ENCODE measurements at regions not wholly inside any gene's neighbourhood (a gene's known extent, or its start where the extent isn't known, plus 50 kb on each side); places are given as distances from the start of the nearest gene placed in this dataset.

DNA sequence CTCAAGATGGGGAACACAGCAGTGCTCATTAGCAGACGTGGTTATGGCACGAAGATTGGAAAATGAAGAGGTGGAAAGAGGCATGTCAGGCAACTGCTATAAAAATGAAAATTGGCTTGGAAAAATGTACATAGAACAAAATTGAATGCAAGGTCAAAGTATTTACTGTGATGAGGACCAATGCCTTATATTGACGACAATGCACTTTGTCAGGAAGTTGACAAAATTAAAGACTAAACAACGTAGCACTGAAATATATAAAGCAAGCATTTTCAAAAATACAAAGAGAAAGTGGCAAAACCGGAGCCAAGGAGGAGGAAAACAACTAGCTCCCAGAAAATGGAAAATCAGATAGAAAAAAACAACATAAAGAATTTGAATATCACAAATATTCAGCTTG, 113.7 kb upstream of the SGCG start:
- no peak overlapping the region for H2AFZ ChIP-seq (ENCODE audit: low read depth, low read length)
- ChIA-PET CTCF (ENCODE audit: low intra/inter-chr PET ratio) (no interaction called here), POLR2A (no interaction called here)
- intact Hi-C loops (cut with micrococcal nuclease), result no loop called here
- no TSS peak for BruUV-seq (replicated peaks)
- H3K36me3 ChIP-seq (ENCODE audit: control insufficient read depth, insufficient read depth, low read length), result no peaks in the 10 kb centered on the region
- DNase-seq (ENCODE audit: extremely low read depth in 1 of 4, low spot score in 3 of 4) (no peak), ATAC-seq (no peak), FAIRE-seq (no peak)
- H3K9me3 ChIP-seq (replicated peaks; ENCODE audit: control insufficient read depth, insufficient read depth, low read depth, low read length), result 0 out of 2 replicates have a peak, but pooled peaks cover 2% of the 10 kb centered on the region
- TF ChIP-seq, protein P1, sequence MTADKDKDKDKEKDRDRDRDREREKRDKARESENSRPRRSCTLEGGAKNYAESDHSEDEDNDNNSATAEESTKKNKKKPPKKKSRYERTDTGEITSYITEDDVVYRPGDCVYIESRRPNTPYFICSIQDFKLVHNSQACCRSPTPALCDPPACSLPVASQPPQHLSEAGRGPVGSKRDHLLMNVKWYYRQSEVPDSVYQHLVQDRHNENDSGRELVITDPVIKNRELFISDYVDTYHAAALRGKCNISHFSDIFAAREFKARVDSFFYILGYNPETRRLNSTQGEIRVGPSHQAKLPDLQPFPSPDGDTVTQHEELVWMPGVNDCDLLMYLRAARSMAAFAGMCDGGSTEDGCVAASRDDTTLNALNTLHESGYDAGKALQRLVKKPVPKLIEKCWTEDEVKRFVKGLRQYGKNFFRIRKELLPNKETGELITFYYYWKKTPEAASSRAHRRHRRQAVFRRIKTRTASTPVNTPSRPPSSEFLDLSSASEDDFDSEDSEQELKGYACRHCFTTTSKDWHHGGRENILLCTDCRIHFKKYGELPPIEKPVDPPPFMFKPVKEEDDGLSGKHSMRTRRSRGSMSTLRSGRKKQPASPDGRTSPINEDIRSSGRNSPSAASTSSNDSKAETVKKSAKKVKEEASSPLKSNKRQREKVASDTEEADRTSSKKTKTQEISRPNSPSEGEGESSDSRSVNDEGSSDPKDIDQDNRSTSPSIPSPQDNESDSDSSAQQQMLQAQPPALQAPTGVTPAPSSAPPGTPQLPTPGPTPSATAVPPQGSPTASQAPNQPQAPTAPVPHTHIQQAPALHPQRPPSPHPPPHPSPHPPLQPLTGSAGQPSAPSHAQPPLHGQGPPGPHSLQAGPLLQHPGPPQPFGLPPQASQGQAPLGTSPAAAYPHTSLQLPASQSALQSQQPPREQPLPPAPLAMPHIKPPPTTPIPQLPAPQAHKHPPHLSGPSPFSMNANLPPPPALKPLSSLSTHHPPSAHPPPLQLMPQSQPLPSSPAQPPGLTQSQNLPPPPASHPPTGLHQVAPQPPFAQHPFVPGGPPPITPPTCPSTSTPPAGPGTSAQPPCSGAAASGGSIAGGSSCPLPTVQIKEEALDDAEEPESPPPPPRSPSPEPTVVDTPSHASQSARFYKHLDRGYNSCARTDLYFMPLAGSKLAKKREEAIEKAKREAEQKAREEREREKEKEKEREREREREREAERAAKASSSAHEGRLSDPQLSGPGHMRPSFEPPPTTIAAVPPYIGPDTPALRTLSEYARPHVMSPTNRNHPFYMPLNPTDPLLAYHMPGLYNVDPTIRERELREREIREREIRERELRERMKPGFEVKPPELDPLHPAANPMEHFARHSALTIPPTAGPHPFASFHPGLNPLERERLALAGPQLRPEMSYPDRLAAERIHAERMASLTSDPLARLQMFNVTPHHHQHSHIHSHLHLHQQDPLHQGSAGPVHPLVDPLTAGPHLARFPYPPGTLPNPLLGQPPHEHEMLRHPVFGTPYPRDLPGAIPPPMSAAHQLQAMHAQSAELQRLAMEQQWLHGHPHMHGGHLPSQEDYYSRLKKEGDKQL (CRISPR knock-in tag; IDR thresholded peaks at IDR 0.05; ENCODE audit: borderline replicate concordance), result no peak
- TF ChIP-seq GATA2 (CRISPR knock-in tag; IDR thresholded peaks at IDR 0.05) (no peak), FOXK2 (conservative IDR thresholded peaks at IDR 0.05 in 1 of 2, IDR thresholded peaks at IDR 0.05 in 1 of 2; ENCODE audit: low read depth in 2 of 2) (no peak)
- TF ChIP-seq, protein P2, sequence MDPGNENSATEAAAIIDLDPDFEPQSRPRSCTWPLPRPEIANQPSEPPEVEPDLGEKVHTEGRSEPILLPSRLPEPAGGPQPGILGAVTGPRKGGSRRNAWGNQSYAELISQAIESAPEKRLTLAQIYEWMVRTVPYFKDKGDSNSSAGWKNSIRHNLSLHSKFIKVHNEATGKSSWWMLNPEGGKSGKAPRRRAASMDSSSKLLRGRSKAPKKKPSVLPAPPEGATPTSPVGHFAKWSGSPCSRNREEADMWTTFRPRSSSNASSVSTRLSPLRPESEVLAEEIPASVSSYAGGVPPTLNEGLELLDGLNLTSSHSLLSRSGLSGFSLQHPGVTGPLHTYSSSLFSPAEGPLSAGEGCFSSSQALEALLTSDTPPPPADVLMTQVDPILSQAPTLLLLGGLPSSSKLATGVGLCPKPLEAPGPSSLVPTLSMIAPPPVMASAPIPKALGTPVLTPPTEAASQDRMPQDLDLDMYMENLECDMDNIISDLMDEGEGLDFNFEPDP (CRISPR knock-in tag; IDR thresholded peaks at IDR 0.05), result no peak
- in situ Hi-C loops (cut with MboI), result no loop called here
- H3K4me1 ChIP-seq (replicated peaks in 1 of 2; ENCODE audit: control insufficient read depth in 2 of 2, insufficient read depth in 2 of 2, low read length in 2 of 2), result no peaks in the 10 kb centered on the region
- H3K9me1 ChIP-seq (ENCODE audit: control insufficient read depth, insufficient read depth, low read length), result no peaks in the 10 kb centered on the region
- no peak overlapping the region for H3K4me3 ChIP-seq
- WGBS (ENCODE audit: insufficient coverage, low coverage, missing lambda C conversion rate), result 0% methylated on average over 5 of the region's 5 CpGs
- H3K4me2 ChIP-seq (ENCODE audit: insufficient read depth, low read length), result no peak overlapping the region
- H3K79me2 ChIP-seq (ENCODE audit: control insufficient read depth, insufficient read depth, low read length), result no peaks in the 10 kb centered on the region
- peaks cover 0 to 9% of the 10 kb centered on the region in 2 experiments; a peak in 1 of 5 replicates for H3K27me3 ChIP-seq (ENCODE audit: control insufficient read depth in 2 of 2, insufficient read depth in 2 of 2, low read length in 2 of 2)
- no peak overlapping the region for H3K9ac ChIP-seq (ENCODE audit: insufficient read depth in 1 of 2, low read depth in 2 of 2, low read length in 2 of 2)
- no peak overlapping the region for H3K27ac ChIP-seq (ENCODE audit: extremely low read depth, low read depth, low read length)
- H4K20me1 ChIP-seq (replicated peaks; ENCODE audit: control insufficient read depth, insufficient read depth, low read length), result no peaks in the 10 kb centered on the region
